HG03135 (cell line): ENCODE measurements at regions not wholly inside any gene's neighbourhood (a gene's known extent, or its start where the extent isn't known, plus 50 kb on each side); places are given as distances from the start of the nearest gene placed in this dataset.
"Not testable (repeated sequence)": the region's sequence is repeated elsewhere in the genome, so short reads cannot be mapped to it uniquely, and the experiment has no call there.

Experiments
- ATAC-seq: cut with Tn5 transposase; IDR thresholded peaks from one replicate; pipeline ENCODE4 v1.9.1; 2021; ENCODE audit warnings: mild to moderate bottlenecking, moderate library complexity; ENCODE audit not compliant: unreplicated experiment

GRCh38 chrX:128436397-128437103, 384.3 kb upstream of the ACTRT1 start:
- no peak for ATAC-seq

GRCh38 chrX:128425546-128425945, 373.3 kb upstream of the ACTRT1 start:
- no peak for ATAC-seq

- ATAC-seq: no peak
These were observed 356.6 kb upstream of the ACTRT1 start for GRCh38 chrX:128408842-128409241.

GRCh38 chrX:128396601-128397000, 344.4 kb upstream of the ACTRT1 start:
- ATAC-seq: no peak

GRCh38 chrX:128383846-128384245, 331.6 kb upstream of the ACTRT1 start:
- ATAC-seq: not testable (repeated sequence)

- no peak for ATAC-seq
These were observed 313.3 kb upstream of the ACTRT1 start for GRCh38 chrX:128365492-128365891.

- ATAC-seq: no peak
These were observed 283.5 kb upstream of the ACTRT1 start for GRCh38 chrX:128335671-128336070.

- no peak for ATAC-seq
These were observed 282.6 kb upstream of the ACTRT1 start for GRCh38 chrX:128334821-128335220.

GRCh38 chrX:128310912-128311311, 258.7 kb upstream of the ACTRT1 start:
- no peak for ATAC-seq

- ATAC-seq: no peak
These were observed 257.1 kb upstream of the ACTRT1 start for GRCh38 chrX:128309311-128309710.

GRCh38 chrX:128294198-128294597, 242.0 kb upstream of the ACTRT1 start:
- ATAC-seq: no peak

- no peak for ATAC-seq
These were observed 235.5 kb upstream of the ACTRT1 start for GRCh38 chrX:128287693-128288092.

- ATAC-seq: no peak
These were observed 198.4 kb upstream of the ACTRT1 start for GRCh38 chrX:128250621-128251020.

- no peak for ATAC-seq
These were observed 164.2 kb upstream of the ACTRT1 start for GRCh38 chrX:128216364-128216763.

- ATAC-seq: no peak
These were observed 113.7 kb upstream of the ACTRT1 start for GRCh38 chrX:128165884-128166408.

- ATAC-seq: no peak
These were observed 104.0 kb upstream of the ACTRT1 start for GRCh38 chrX:128156204-128156603.

- ATAC-seq: no peak
These were observed 90.5 kb upstream of the ACTRT1 start for GRCh38 chrX:128142745-128143144.

GRCh38 chrX:128106630-128107029, 54.4 kb upstream of the ACTRT1 start:
- ATAC-seq: no peak

- no peak for ATAC-seq
These were observed 53.5 kb upstream of the ACTRT1 start for GRCh38 chrX:128105659-128106058.
